ENCODE measurements at regions not wholly inside any gene's neighbourhood (a gene's known extent, or its start where the extent isn't known, plus 50 kb on each side); places are given as distances from the start of the nearest gene placed in this dataset.

GRCh38 chr18:40011201-40011600 lies 1943.8 kb upstream of the PIK3C3 start:
- Histone ChIP-seq H3K36me3 (ENCODE audit: control insufficient read depth, insufficient read depth, low read length) (no peaks in the 10 kb centered on the region), H3K27ac (ENCODE audit: low read length) (no peak overlapping the region), H3K9me3 (ENCODE audit: control insufficient read depth, insufficient read depth, low read length) (peaks cover 4% of the 10 kb centered on the region), H3K27me3 (ENCODE audit: control insufficient read depth, insufficient read depth, low read length) (no peaks in the 10 kb centered on the region), H3K4me1 (ENCODE audit: control insufficient read depth, insufficient read depth, low read length) (no peaks in the 10 kb centered on the region), H3K4me3 (ENCODE audit: low read length) (no peak overlapping the region)
- Mint-ChIP-seq H3K4me1 (no peaks in the 10 kb centered on the region), H3K27ac (no peak overlapping the region), H3K9me3 (peaks cover 5 to 11% of the 10 kb centered on the region in 2 donors), H3K27me3 (ENCODE audit: low read depth in 2 of 2) (no peaks in the 10 kb centered on the region), H3K36me3 (no peaks in the 10 kb centered on the region), H3K4me3 (no peak overlapping the region)
- 92% methylated on average over 1 of the region's 1 CpG for WGBS (ENCODE audit: insufficient coverage)
- ATAC-seq (no peak), DNase-seq (no peak)
- intact Hi-C loops (cut with micrococcal nuclease), result no loop called here
- TF ChIP-seq, protein P1, sequence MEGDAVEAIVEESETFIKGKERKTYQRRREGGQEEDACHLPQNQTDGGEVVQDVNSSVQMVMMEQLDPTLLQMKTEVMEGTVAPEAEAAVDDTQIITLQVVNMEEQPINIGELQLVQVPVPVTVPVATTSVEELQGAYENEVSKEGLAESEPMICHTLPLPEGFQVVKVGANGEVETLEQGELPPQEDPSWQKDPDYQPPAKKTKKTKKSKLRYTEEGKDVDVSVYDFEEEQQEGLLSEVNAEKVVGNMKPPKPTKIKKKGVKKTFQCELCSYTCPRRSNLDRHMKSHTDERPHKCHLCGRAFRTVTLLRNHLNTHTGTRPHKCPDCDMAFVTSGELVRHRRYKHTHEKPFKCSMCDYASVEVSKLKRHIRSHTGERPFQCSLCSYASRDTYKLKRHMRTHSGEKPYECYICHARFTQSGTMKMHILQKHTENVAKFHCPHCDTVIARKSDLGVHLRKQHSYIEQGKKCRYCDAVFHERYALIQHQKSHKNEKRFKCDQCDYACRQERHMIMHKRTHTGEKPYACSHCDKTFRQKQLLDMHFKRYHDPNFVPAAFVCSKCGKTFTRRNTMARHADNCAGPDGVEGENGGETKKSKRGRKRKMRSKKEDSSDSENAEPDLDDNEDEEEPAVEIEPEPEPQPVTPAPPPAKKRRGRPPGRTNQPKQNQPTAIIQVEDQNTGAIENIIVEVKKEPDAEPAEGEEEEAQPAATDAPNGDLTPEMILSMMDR (IDR thresholded peaks at IDR 0.05), result no peak

DNA sequence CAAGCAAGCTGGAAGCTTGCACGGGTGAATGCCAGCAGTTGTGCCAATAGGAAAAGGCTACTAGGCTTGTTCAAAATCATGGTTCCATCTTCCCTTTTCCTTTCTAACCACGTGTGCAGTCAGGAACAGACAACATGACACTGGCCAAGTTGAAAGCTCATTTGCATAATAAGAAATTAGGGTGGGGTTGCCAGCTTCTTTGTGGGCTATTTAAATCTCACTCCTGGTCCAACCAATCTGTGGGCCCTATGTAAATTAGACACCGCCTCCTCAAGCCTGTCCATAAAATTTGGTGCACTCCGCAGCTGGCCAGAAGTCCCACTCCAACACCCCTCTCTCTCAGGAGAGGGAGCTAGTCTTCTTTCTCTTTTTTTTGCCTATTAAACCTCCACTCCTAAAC lies 1948.4 kb upstream of the PIK3C3 start:
- H3K4me3 ChIP-seq (ENCODE audit: low read length), result no peak overlapping the region
- TF ChIP-seq, protein P1 (IDR thresholded peaks at IDR 0.05), result no peak
- H3K4me1 ChIP-seq (ENCODE audit: control insufficient read depth, insufficient read depth, low read length), result no peaks in the 10 kb centered on the region
- no peak overlapping the region for H3K4me3 Mint-ChIP-seq
- peaks cover 15 to 18% of the 10 kb centered on the region in 2 donors for H3K9me3 Mint-ChIP-seq
- no peak overlapping the region for H3K27ac Mint-ChIP-seq
- 95% methylated on average over 3 of the region's 4 CpGs for WGBS (ENCODE audit: insufficient coverage)
- no peak for ATAC-seq
- no peaks in the 10 kb centered on the region for H3K27me3 Mint-ChIP-seq (ENCODE audit: low read depth in 2 of 2)
- H3K27ac ChIP-seq (ENCODE audit: low read length), result no peak overlapping the region
- H3K27me3 ChIP-seq (ENCODE audit: control insufficient read depth, insufficient read depth, low read length), result no peaks in the 10 kb centered on the region
- no peak for DNase-seq
- H3K4me1 Mint-ChIP-seq, result no peaks in the 10 kb centered on the region
- no peaks in the 10 kb centered on the region for H3K36me3 ChIP-seq (ENCODE audit: control insufficient read depth, insufficient read depth, low read length)
- H3K36me3 Mint-ChIP-seq, result no peaks in the 10 kb centered on the region
- intact Hi-C loops (cut with micrococcal nuclease), result no loop called here
- peaks cover 4% of the 10 kb centered on the region for H3K9me3 ChIP-seq (ENCODE audit: control insufficient read depth, insufficient read depth, low read length)

DNA sequence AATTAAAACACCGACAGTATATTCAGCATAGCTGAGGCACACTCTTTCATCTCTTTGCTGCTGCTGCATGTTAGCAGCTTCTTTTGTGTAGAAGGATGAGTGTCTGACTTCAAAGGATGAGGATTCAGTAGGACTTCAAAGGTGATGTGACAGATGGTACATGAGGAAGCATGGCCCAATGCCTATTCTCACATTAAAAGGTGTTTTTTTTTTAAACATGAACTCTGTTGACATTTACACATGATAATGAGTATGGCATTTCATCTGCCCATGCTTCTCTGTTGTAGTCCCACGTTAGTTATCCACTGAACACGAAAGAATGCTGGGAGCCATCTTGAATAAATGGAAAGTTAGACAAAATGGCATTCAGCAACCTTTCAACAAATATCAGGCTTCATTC lies 1950.8 kb upstream of the PIK3C3 start:
- no peaks in the 10 kb centered on the region for H3K27me3 Mint-ChIP-seq (ENCODE audit: low read depth in 2 of 2)
- Histone ChIP-seq H3K27me3 (ENCODE audit: control insufficient read depth, insufficient read depth, low read length) (no peaks in the 10 kb centered on the region), H3K4me1 (ENCODE audit: control insufficient read depth, insufficient read depth, low read length) (no peaks in the 10 kb centered on the region), H3K9me3 (ENCODE audit: control insufficient read depth, insufficient read depth, low read length) (peaks cover 4% of the 10 kb centered on the region), H3K27ac (ENCODE audit: low read length) (no peak overlapping the region), H3K4me3 (ENCODE audit: low read length) (no peak overlapping the region), H3K36me3 (ENCODE audit: control insufficient read depth, insufficient read depth, low read length) (no peaks in the 10 kb centered on the region)
- H3K36me3 Mint-ChIP-seq, result no peaks in the 10 kb centered on the region
- TF ChIP-seq, protein P1 (IDR thresholded peaks at IDR 0.05), result no peak
- no peaks in the 10 kb centered on the region for H3K4me1 Mint-ChIP-seq
- H3K27ac Mint-ChIP-seq, result no peak overlapping the region
- WGBS (ENCODE audit: insufficient coverage), result 71% methylated on average over 3 of the region's 3 CpGs
- ATAC-seq, result no peak
- DNase-seq, result no peak
- intact Hi-C loops (cut with micrococcal nuclease), result no loop called here
- no peak overlapping the region for H3K4me3 Mint-ChIP-seq
- peaks cover 16 to 18% of the 10 kb centered on the region in 2 donors for H3K9me3 Mint-ChIP-seq

GRCh38 chr18:39998317-39998716 lies 1956.7 kb upstream of the PIK3C3 start:
- Mint-ChIP-seq H3K27ac (no peak overlapping the region), H3K4me1 (no peaks in the 10 kb centered on the region), H3K4me3 (no peak overlapping the region), H3K36me3 (no peaks in the 10 kb centered on the region), H3K9me3 (peaks cover 11 to 18% of the 10 kb centered on the region in 2 donors), H3K27me3 (ENCODE audit: low read depth in 2 of 2) (no peaks in the 10 kb centered on the region)
- no peak for ATAC-seq
- Histone ChIP-seq H3K9me3 (ENCODE audit: control insufficient read depth, insufficient read depth, low read length) (no peaks in the 10 kb centered on the region), H3K27ac (ENCODE audit: low read length) (no peak overlapping the region), H3K27me3 (ENCODE audit: control insufficient read depth, insufficient read depth, low read length) (no peaks in the 10 kb centered on the region), H3K36me3 (ENCODE audit: control insufficient read depth, insufficient read depth, low read length) (no peaks in the 10 kb centered on the region), H3K4me1 (ENCODE audit: control insufficient read depth, insufficient read depth, low read length) (no peaks in the 10 kb centered on the region), H3K4me3 (ENCODE audit: low read length) (no peak overlapping the region)
- TF ChIP-seq, protein P1 (IDR thresholded peaks at IDR 0.05), result no peak
- DNase-seq, result no peak
- intact Hi-C loops (cut with micrococcal nuclease), result no loop called here
- WGBS (ENCODE audit: insufficient coverage), result 95% methylated on average over 6 of the region's 6 CpGs
